ENCODE measurements at regions not wholly inside any gene's neighbourhood (a gene's known extent, or its start where the extent isn't known, plus 50 kb on each side); places are given as distances from the start of the nearest gene placed in this dataset.
A peak's percentile ranks its signal among the peaks of the same experiment; 100 is the strongest.

DNA sequence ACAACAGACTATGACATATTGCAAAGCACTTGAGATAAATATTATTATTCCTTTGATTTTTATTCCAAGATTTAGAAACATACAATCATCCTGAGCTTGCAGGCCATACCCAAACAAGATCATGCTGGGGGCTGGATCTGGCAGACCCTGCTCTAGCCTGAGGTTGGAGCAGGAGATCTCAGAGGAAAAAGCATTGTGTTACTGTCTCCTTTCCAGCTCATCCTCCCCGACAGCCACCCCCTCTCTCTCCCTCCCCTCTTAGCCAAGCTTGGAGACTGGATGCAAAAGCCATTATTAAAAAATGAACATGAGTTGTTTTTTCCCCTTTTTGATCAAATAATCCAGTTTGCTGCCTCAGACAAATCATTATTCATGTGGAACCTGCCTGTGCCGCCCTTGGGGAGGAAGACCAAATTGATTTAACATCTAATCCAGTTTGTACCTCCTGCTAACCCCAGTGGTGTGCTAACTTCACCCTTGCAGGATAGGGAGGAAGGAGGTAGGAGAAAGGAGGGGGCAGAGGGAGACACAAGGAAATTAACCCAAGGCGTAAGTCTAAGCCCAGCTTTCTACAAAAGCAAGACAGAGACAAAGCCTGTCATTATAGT lies 565.8 kb upstream of the TBX3 start:
- DNase-seq (ENCODE audit: low read depth in 4 of 4, low spot score in 3 of 4), result no peak

DNA sequence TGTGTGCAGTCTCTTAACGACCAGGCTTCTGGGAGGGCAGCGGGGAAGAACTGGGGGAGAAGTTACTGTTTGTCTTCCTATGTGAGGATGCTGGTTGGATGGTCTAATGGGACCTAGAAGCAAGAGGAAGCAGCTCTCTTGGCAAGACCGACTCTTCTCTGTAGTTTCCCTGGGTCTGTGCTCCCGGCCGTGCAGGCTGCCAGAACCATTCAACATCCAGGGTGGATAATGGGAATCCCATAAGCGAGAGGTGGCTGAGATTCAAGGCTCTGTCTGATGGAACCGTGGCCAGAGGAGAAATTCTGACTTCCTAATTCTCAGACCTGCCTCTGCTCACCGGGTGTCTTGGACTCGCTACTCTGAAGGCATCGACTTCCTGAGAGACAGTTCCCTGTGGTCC lies 561.0 kb upstream of the TBX3 start:
- no peak for DNase-seq (ENCODE audit: low read depth in 4 of 4, low spot score in 3 of 4)

DNA sequence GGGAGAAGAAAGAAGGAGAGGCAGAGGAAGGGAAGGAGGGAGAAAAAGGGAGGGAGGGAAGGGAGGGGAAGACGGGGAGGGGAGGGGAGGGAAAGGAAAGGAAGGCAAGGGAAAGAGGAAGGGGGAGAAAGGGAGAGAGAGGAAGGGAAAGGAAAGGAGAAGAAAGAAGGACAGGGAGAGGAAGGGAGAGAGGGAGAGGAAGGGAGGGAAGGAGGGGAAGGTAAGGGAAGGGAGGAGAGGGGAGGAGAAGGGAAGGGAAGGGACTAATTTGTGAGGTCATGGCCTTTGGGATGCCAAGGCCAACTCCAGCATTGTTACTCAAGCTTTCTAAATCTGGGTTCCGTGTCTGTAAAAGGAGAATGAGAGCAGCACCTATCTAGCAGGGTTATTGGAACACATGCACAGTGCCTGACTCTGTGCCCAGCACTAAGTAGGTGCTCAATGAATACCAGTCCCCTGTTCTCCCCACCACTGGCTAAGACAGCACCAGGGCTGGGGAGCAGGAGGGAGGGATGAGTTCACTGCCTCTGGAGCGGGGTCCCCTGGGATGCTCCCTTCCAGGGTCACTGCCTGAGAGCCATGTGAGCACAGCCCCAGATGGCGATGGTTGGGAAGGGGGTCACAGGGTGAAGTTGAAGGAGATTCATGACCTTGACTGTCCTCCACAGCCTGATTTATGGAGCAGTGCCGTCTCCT lies 560.1 kb upstream of the TBX3 start:
- DNase-seq (ENCODE audit: low read depth in 4 of 4, low spot score in 3 of 4), result no peak

DNA sequence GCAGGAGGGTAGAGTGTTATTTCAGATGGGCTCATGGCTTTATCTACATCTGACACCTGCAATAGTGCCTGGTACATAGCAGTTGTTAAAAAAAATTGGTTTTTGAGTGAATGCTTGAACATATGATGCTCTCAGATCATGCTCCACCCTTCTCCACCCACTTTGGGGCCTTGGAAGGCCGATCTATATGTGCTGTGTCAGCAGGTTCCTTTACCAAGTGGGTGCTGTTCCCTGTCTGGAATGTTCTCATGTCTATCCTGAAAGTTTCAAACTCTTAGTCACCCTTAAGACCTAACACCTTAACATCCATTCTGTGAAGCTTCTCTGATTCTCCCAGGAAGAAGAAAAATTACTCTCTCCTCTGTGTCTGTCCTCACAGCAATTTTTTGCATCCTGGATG lies 556.3 kb upstream of the TBX3 start:
- no peak for DNase-seq (ENCODE audit: low read depth in 4 of 4, low spot score in 3 of 4)

DNA sequence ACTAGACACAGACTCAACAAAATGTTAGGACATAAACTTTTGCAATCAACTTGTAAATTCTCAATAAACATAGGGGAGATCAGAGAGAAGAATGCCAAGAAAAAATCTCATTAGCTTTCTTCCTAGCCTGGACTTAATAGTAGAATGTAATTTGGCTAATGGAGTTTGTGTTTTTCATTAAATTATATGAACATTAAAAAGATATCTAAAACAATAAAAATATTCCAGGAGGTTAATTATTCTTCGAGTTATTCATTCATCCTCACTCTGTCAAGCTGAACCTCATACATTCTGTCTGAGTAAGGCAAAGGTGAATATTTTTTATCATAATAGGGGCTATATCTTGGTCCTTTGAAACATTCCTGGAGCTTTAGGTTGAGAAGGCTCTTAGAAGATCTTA lies 551.9 kb upstream of the TBX3 start:
- DNase-seq (ENCODE audit: low read depth in 4 of 4, low spot score in 3 of 4), result no peak

DNA sequence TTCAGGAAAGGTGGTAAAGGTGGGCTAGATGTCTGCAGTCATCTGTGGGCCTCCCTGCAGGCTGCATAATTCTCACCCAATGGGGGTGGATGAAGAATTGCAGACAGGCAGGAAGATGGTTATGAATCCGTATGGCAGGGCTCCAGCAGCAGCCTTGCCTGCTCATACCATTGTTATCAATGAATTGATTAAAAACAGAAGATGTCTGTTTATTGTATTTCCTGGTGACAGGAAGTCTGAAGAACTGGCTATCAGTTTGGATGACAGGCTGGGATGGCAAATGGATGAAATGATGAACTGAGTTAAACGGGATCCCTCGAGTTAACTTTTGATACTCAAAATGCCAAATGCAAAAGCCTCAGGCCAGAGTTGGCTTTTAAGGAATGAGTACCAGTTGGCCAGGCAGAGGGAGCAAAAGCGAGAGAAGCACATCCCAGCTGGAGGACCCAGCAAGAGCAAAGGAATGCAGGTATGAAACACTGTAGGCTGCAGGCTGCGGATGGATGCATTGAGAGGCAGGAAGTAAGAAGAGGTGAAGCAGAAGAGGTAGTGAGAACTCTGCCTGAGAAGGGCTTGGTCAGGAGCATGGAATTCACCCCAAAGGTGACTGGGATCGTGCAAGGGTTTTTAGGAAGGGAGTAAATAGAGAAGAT lies 550.0 kb upstream of the TBX3 start:
- DNase-seq (ENCODE audit: low read depth in 4 of 4, low spot score in 3 of 4), result no peak

DNA sequence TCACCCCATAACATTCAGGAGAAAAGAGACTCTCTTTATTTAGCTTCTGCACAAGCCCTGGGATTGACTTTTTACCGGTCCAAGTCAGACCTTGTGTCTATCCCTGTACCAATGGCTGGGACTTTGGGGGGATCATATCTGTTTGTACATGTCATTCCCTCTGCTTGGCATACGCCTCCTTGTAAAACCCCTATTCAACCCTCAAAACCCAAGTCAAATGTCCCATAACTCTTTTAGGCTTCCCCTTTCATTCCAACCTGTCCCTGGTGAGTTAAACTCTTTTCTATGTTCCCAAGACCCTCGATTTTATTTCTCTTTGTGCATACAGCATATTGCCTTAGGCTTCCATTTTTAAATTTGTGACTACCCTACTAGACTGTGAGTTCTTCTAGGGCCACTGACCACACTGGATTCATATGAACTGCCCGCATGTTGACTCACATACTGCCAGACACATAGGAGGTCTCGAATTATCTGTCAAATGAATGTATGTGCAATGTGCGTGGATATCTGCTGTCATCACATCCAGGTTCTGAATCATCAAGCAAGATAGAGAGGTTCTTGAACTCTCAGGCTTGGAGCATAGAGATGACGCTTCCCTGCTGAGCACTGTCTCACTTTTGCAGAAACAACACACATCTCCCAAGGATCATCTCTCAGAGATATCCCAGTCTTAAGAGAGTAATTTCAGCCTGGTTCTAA lies 548.6 kb upstream of the TBX3 start:
- no peak for DNase-seq (ENCODE audit: low read depth in 4 of 4, low spot score in 3 of 4)

DNA sequence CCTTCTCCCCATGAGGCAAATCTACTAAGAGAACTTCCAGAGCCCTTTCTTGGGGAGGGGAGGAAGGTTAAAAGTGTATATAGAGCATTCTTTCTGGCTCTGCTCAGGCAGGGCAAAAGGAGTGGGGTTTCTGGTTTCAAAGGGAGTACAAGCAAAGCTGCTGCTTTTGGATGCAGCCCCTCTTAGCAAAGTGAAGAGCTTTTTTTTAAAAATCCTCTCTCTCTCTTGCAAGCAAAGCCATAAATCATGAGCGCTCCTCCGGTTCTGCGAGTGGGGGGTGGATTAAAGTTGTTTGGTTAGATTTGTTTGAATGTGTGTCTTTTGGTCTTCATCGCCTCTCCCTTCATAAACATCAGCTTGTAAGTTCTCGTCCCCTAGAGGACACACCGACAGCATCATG lies 546.6 kb upstream of the TBX3 start:
- peak; percentile 33 to 60 (median 46) for DNase-seq (ENCODE audit: low read depth in 4 of 4, low spot score in 3 of 4)

DNA sequence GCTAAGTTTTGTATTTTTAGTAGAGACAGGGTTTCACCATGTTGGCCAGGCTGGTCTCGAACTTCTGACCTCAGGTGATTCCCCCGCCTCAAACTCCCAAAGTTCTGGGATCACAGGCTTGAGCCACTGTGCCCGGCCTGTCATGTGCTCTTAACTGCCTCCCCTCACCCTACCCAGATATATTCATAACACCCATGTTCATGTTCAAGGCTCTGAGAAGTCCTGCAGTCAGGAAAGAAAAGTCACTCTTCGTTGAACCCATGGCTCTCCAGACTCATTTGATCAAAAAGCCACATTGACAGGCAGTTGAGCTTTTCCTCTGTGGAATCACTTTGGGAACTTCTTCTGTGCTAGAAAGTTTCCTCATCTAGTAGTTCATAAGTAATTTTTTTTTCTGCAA lies 545.5 kb upstream of the TBX3 start:
- DNase-seq (ENCODE audit: low read depth in 4 of 4, low spot score in 3 of 4), result no peak

DNA sequence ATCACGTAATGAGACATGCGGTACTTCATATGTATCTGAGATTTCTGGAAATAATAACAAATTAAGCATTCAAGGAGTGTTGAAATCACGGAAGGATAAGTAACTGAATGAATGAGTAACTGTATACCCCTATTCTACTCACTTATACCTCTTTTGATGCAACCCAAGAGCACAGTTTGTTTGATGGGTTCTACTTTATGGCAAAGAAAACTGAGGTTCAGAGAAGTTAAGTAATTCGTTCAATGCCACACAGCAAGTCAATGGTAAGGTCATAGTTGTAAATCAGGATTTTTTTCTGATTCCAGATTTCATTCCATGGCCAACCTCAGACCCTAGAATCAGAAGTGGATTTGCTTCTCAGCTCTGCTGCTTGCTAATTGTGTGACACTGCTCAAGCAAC lies 544.5 kb upstream of the TBX3 start:
- DNase-seq (ENCODE audit: low read depth in 4 of 4, low spot score in 3 of 4), result no peak

DNA sequence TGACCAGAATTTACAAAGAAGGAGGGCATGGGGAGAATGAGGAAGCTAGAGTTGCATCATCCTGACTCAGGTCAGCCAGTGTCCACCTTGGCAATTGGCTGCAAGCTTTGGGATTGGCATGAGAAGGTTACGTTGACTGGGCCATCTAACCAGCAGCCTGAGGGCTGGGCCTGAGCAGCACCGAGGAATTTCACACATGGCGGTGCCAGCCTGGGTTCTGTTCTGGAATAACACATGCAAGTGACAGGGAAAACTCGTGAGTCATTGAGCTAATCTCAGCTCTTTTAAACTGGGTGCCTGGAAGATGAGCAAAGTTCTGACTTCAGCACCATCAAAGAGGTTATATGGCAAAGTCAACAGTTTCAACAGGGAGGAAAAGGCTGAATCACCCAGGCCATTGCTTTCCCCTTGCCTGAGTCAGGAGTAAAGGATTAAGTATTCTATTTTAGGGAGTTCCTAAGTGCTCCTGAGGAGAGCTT lies 543.2 kb upstream of the TBX3 start:
- no peak for DNase-seq (ENCODE audit: low read depth in 4 of 4, low spot score in 3 of 4)

DNA sequence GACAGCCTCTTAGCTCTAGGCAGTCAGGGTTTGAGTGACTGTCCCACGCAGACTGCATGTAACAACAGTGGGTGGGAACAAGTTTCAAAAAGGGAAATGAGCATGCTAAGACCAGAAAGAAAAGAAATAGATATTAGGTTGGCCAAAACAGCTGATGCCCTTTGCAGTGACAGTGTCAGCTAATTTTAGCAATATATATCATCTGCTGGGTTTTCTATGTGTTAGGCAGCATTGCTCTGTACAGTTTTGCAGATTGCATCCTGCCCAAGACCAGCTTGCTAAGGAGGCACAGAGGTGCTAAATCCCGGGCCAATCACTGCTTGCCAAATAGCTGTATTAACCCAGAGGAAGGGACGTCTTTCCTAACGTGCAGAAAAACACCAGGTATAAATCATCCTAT lies 541.9 kb upstream of the TBX3 start:
- no peak for DNase-seq (ENCODE audit: low read depth in 4 of 4, low spot score in 3 of 4)

DNA sequence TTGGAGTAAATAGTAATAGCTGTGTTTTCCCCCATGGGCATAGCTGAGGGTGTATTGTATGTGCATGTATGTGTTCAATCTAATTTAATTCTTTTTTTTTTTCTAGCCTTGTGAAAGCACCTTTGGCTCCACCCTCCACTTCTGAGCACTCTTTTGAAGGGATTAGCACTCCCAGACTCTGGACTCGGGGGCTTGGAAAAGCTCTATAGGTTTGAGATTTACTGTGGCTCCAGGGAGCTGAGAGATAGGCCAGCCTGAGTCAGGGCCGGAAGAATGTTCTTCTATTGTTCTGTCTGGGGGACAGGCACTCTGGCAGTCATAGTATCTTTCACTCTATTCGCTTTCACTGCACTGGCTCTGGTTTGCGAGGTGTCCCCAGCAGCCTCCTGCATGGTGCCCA lies 540.0 kb upstream of the TBX3 start:
- DNase-seq (ENCODE audit: low read depth in 4 of 4, low spot score in 3 of 4), result no peak

DNA sequence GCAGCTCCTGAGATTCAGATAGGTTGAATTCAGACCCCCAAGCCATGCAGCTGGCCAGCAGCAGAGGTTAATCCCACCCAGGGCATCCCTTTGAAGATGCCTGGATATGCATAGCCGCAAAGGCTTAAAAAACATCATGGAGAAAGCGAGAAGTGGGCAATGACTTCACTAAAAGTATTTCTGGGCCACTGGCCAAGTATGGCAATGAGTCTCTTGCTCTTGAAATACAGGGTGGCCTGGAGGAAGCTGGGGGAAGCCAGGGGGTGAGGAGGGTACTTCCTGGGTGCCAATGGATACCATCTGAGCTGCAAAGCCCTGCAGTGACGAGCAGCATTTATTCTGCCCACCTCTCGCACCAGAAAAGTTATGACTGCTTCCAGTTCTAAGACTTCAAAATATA lies 539.3 kb upstream of the TBX3 start:
- DNase-seq (ENCODE audit: low read depth in 4 of 4, low spot score in 3 of 4), result no peak

DNA sequence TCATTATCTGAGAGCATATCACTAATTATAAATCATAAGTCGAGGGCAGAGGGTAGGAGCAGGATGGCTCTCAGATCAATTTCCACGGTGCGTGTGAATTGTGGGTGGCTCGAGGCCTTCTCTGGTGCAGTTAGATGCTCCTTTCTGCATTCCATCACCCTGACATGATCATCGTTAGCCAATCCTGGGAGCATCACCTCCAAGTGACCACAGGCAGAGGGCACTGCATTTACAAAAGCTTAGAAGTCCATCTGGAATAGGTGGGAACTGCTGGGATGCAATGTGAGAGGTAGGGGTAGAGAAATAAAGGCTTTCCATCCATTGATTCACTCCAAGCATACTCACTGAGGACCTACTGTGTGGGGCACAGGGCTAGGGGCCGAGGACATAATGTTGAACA lies 538.2 kb upstream of the TBX3 start:
- DNase-seq (ENCODE audit: low read depth in 4 of 4, low spot score in 3 of 4), result no peak

DNA sequence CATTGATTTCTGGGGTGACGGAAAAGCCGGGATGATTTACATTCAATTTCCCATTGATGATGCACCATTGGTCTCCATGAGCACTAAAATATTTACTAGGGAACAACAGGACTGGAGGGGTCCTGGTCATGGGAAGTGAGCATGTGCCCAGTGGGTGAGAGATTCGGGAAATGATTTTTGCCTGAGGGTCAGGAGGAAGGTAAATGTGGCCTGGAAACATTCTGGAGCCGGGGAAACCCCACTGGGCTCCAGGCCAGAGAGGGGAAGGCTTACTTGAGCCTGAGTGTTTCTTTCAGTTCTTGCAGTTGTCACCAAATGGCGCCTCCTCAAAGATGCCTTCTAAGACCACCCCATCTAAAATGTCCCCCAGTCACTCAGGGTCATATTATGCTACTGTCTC lies 532.3 kb upstream of the TBX3 start:
- no peak for DNase-seq (ENCODE audit: low read depth in 4 of 4, low spot score in 3 of 4)

DNA sequence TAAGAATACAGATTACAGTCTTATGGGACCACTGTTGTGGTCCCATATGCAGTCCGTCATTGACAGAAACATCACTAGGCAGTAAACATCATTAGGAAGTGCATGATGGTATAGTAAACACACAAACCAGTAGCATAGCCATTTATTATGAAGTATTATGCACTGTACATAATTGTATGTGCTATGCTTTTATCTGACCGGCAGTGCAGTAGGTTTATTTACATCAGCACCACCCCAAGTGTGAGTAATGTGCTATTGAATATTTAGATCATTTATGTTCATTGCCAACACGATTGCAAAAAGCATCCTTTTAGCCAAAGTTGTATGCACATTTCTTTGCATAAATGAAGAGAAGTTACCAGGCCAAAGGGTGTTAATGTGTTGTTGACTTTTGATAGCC lies 531.6 kb upstream of the TBX3 start:
- DNase-seq (ENCODE audit: low read depth in 4 of 4, low spot score in 3 of 4), result no peak

DNA sequence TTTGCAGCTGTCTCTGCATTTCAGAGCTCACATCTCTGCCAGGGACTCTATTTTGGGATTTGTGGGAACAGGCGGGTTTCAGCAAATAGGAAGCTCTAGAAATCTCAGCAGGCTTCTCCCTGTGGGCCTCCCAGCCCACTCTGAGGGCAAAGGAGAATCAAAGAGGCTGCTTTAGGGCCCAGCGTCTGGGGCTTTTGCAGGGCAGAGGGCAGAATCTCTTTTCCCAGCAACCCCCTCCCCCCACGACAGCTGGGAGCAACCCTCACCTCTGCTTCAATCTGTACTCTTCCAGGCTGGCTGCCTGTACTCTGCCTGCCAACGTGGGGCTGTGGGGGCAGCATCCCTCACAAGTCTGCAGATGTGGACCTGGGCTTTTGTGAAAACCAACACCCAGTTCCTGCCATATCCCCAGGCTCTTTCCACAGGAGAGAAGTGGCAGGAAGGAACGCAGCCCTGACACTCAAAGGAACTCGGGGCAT lies 529.6 kb upstream of the TBX3 start:
- DNase-seq (ENCODE audit: low read depth in 4 of 4, low spot score in 3 of 4), result no peak

DNA sequence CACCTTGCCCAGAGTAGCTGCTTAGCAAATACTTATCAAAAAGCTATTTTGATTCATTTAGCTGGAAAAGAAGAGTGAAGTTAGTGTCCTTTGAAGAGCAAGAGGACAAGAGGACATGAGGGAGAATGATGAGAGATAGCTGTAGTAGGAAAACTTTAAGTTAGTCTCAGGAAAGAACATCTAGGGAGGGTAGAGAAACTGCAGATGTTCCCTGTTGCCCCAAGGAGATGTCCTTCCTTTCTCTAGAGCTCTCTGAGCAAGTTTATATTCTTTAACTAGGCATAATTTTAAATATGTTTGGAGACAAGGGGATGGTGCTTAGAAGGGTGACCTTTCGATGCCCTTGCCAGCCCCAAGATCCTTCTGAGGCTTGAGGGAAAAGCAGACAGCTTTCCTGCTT lies 529.1 kb upstream of the TBX3 start:
- DNase-seq (ENCODE audit: low read depth in 4 of 4, low spot score in 3 of 4), result no peak

DNA sequence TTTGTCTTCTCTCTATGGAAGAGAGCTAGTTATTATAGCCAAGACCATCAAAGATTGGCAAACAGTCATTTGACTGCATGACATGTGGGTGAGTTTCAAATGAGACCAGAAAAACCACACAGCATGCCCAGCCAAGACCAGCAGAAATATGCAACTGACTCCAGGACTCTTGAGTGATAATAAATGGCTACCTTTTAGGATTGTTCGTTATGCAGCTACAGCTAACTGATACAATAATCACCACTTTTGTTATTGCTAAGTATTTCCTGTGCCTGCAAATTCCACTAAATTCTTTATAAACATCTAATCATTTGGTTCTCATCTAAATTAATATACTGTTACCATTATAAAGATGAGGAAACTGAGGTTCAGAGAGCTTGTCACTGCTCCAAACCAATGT lies 528.4 kb upstream of the TBX3 start:
- no peak for DNase-seq (ENCODE audit: low read depth in 4 of 4, low spot score in 3 of 4)

DNA sequence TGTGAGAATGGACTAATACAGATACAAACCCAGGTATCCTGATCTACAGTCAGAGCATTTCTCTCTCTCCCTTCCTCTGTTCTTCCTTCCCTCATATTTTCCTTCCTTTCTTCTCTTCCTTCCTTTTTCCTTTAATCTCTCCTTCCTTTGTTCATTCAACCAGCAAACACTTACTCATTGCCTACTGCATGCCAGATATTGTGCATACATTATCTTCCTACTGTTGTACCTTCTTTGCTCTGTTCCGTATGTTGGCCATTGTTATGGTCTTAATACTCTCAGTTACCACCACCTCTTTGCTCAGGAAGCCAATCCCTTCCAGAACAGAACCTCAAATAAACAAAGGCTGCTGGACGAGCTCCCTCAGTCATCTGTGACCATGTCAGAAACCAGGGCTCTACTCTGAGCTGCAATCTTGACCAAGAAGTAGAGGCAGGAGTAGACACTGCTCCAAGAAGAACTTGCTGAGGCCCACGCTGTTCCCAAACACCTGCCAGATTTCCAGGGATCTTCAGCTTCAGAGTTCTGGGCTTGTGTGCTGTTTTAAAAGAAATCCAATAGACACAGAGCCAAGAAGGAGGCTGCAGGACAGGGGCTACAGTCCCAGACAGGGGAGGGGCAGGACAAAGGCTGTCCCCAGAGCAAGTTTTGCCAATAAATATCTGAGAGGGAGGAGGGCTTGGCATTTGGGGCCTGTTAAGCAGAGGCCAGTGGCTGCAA lies 526.7 kb upstream of the TBX3 start:
- DNase-seq (ENCODE audit: low read depth in 4 of 4, low spot score in 3 of 4), result no peak
